ENCODE measurements at regions not wholly inside any gene's neighbourhood (a gene's known extent, or its start where the extent isn't known, plus 50 kb on each side); places are given as distances from the start of the nearest gene placed in this dataset.
A peak's percentile ranks its signal among the peaks of the same experiment; 100 is the strongest.

- Histone ChIP-seq H3K9ac (ENCODE audit: low read length) (no peak overlapping the region), H3K27ac (ENCODE audit: low read depth, low read length) (no peak overlapping the region)
- WGBS (ENCODE audit: extremely low coverage, insufficient coverage, low lambda C conversion rate) = no CpG with 5 or more reads among the region's 10 CpGs
Observed at GRCh38 chr3:186427627-186428281, 65.7 kb upstream of the DGKG start.

GRCh38 chr3:186425788-186426730, 64.0 kb upstream of the DGKG start:
- Histone ChIP-seq H3K36me3 (ENCODE audit: control insufficient read depth, insufficient read depth, low read length) (no peaks in the 10 kb centered on the region), H3K4me2 (ENCODE audit: low read length) (no peak overlapping the region), H3K18ac (ENCODE audit: low read length) (no peak overlapping the region), H2AK5ac (ENCODE audit: low read length) (no peak overlapping the region), H4K5ac (ENCODE audit: low read length) (no peak overlapping the region), H3K4ac (ENCODE audit: low read depth, low read length) (no peak overlapping the region), H3K56ac (ENCODE audit: low read length) (no peak overlapping the region), H2BK120ac (ENCODE audit: low read depth, low read length) (no peak overlapping the region), H4K8ac (ENCODE audit: low read depth, low read length) (no peak overlapping the region), H3K27ac (ENCODE audit: low read depth, low read length) (no peak overlapping the region), H2BK15ac (replicated peaks; ENCODE audit: low read depth) (no peak overlapping the region), H3K79me1 (ENCODE audit: low read length) (no peaks in the 10 kb centered on the region), H2BK5ac (ENCODE audit: low read length) (no peak overlapping the region), H3K4me3 (ENCODE audit: low read length) (no peak overlapping the region), H3K9ac (ENCODE audit: low read length) (no peak overlapping the region), H3K23ac (ENCODE audit: low read length) (no peak overlapping the region), H3K27me3 (ENCODE audit: insufficient read depth, low read length, poor library complexity) (no peaks in the 10 kb centered on the region), H3K79me2 (ENCODE audit: control insufficient read depth, insufficient read depth, low read length) (no peaks in the 10 kb centered on the region), H3K4me1 (ENCODE audit: control insufficient read depth, low read depth, low read length) (no peaks in the 10 kb centered on the region)
- peak; percentile 71 for DNase-seq
- no CpG with 5 or more reads among the region's 10 CpGs for WGBS (ENCODE audit: extremely low coverage, insufficient coverage, low lambda C conversion rate)

More at GRCh38 chr3:186427627-186428281, 65.7 kb upstream of the DGKG start:
- H3K4ac ChIP-seq (ENCODE audit: low read depth, low read length) = no peak overlapping the region
- no peaks in the 10 kb centered on the region for H3K79me1 ChIP-seq (ENCODE audit: low read length)
- H3K4me1 ChIP-seq (ENCODE audit: control insufficient read depth, low read depth, low read length) = no peaks in the 10 kb centered on the region
- H2BK5ac ChIP-seq (ENCODE audit: low read length) = no peak overlapping the region
- no peaks in the 10 kb centered on the region for H3K79me2 ChIP-seq (ENCODE audit: control insufficient read depth, insufficient read depth, low read length)
- no peak overlapping the region for H2BK15ac ChIP-seq (replicated peaks; ENCODE audit: low read depth)
- DNase-seq = peak; percentile 42
- H4K8ac ChIP-seq (ENCODE audit: low read depth, low read length) = no peak overlapping the region
- H3K4me3 ChIP-seq (ENCODE audit: low read length) = no peak overlapping the region
- H3K18ac ChIP-seq (ENCODE audit: low read length) = no peak overlapping the region
- no peaks in the 10 kb centered on the region for H3K36me3 ChIP-seq (ENCODE audit: control insufficient read depth, insufficient read depth, low read length)
- no peaks in the 10 kb centered on the region for H3K27me3 ChIP-seq (ENCODE audit: insufficient read depth, low read length, poor library complexity)
- no peak overlapping the region for H2BK120ac ChIP-seq (ENCODE audit: low read depth, low read length)
- no peak overlapping the region for H3K4me2 ChIP-seq (ENCODE audit: low read length)
- H4K5ac ChIP-seq (ENCODE audit: low read length) = no peak overlapping the region
- no peak overlapping the region for H3K56ac ChIP-seq (ENCODE audit: low read length)
- no peak overlapping the region for H2AK5ac ChIP-seq (ENCODE audit: low read length)
- H3K23ac ChIP-seq (ENCODE audit: low read length) = no peak overlapping the region

- Histone ChIP-seq H3K27me3 (ENCODE audit: insufficient read depth, low read length, poor library complexity) (no peaks in the 10 kb centered on the region), H3K79me1 (ENCODE audit: low read length) (no peaks in the 10 kb centered on the region), H3K36me3 (ENCODE audit: control insufficient read depth, insufficient read depth, low read length) (no peaks in the 10 kb centered on the region), H3K9ac (ENCODE audit: low read length) (no peak overlapping the region), H4K8ac (ENCODE audit: low read depth, low read length) (no peak overlapping the region), H3K4me3 (ENCODE audit: low read length) (no peak overlapping the region), H2AK5ac (ENCODE audit: low read length) (no peak overlapping the region), H2BK5ac (ENCODE audit: low read length) (no peak overlapping the region), H4K5ac (ENCODE audit: low read length) (no peak overlapping the region), H3K23ac (ENCODE audit: low read length) (no peak overlapping the region), H3K18ac (ENCODE audit: low read length) (no peak overlapping the region), H2BK120ac (ENCODE audit: low read depth, low read length) (no peak overlapping the region), H3K79me2 (ENCODE audit: control insufficient read depth, insufficient read depth, low read length) (no peaks in the 10 kb centered on the region), H3K27ac (ENCODE audit: low read depth, low read length) (no peak overlapping the region), H3K56ac (ENCODE audit: low read length) (no peak overlapping the region), H2BK15ac (replicated peaks; ENCODE audit: low read depth) (no peak overlapping the region), H3K4ac (ENCODE audit: low read depth, low read length) (no peak overlapping the region), H3K4me1 (ENCODE audit: control insufficient read depth, low read depth, low read length) (no peaks in the 10 kb centered on the region), H3K4me2 (ENCODE audit: low read length) (no peak overlapping the region)
- no peak for DNase-seq
Observed at GRCh38 chr3:186421946-186422345, 59.9 kb upstream of the DGKG start.

GRCh38 chr3:186418671-186419145, 56.7 kb upstream of the DGKG start:
- Histone ChIP-seq H2AK5ac (ENCODE audit: low read length) (no peak overlapping the region), H3K79me2 (ENCODE audit: control insufficient read depth, insufficient read depth, low read length) (no peaks in the 10 kb centered on the region), H3K4ac (ENCODE audit: low read depth, low read length) (no peak overlapping the region), H3K4me2 (ENCODE audit: low read length) (no peak overlapping the region), H3K79me1 (ENCODE audit: low read length) (no peaks in the 10 kb centered on the region), H3K4me3 (ENCODE audit: low read length) (no peak overlapping the region), H3K27me3 (ENCODE audit: insufficient read depth, low read length, poor library complexity) (no peaks in the 10 kb centered on the region), H3K27ac (ENCODE audit: low read depth, low read length) (no peak overlapping the region), H3K56ac (ENCODE audit: low read length) (no peak overlapping the region), H4K5ac (ENCODE audit: low read length) (no peak overlapping the region), H3K4me1 (ENCODE audit: control insufficient read depth, low read depth, low read length) (peaks cover 2% of the 10 kb centered on the region), H3K36me3 (ENCODE audit: control insufficient read depth, insufficient read depth, low read length) (no peaks in the 10 kb centered on the region), H3K23ac (ENCODE audit: low read length) (no peak overlapping the region), H4K8ac (ENCODE audit: low read depth, low read length) (no peak overlapping the region), H2BK15ac (replicated peaks; ENCODE audit: low read depth) (no peak overlapping the region), H2BK5ac (ENCODE audit: low read length) (no peak overlapping the region), H2BK120ac (ENCODE audit: low read depth, low read length) (no peak overlapping the region), H3K9ac (ENCODE audit: low read length) (no peak overlapping the region), H3K18ac (ENCODE audit: low read length) (no peak overlapping the region)
- peak; percentile 26 for DNase-seq
- no CpG with 5 or more reads among the region's 6 CpGs for WGBS (ENCODE audit: extremely low coverage, insufficient coverage, low lambda C conversion rate)

- Histone ChIP-seq H3K79me1 (ENCODE audit: low read length) (no peaks in the 10 kb centered on the region), H4K5ac (ENCODE audit: low read length) (no peak overlapping the region), H4K8ac (ENCODE audit: low read depth, low read length) (no peak overlapping the region), H3K4me1 (ENCODE audit: control insufficient read depth, low read depth, low read length) (peaks cover 4% of the 10 kb centered on the region), H3K18ac (ENCODE audit: low read length) (no peak overlapping the region), H3K4me2 (ENCODE audit: low read length) (no peak overlapping the region), H3K56ac (ENCODE audit: low read length) (no peak overlapping the region), H3K27ac (ENCODE audit: low read depth, low read length) (no peak overlapping the region), H3K79me2 (ENCODE audit: control insufficient read depth, insufficient read depth, low read length) (no peaks in the 10 kb centered on the region), H3K9ac (ENCODE audit: low read length) (no peak overlapping the region), H3K36me3 (ENCODE audit: control insufficient read depth, insufficient read depth, low read length) (no peaks in the 10 kb centered on the region), H3K27me3 (ENCODE audit: insufficient read depth, low read length, poor library complexity) (no peaks in the 10 kb centered on the region), H3K4me3 (ENCODE audit: low read length) (no peak overlapping the region), H3K4ac (ENCODE audit: low read depth, low read length) (no peak overlapping the region), H2BK15ac (replicated peaks; ENCODE audit: low read depth) (no peak overlapping the region), H3K23ac (ENCODE audit: low read length) (no peak overlapping the region), H2AK5ac (ENCODE audit: low read length) (no peak overlapping the region), H2BK5ac (ENCODE audit: low read length) (no peak overlapping the region), H2BK120ac (ENCODE audit: low read depth, low read length) (no peak overlapping the region)
- no CpG with 5 or more reads among the region's 2 CpGs for WGBS (ENCODE audit: extremely low coverage, insufficient coverage, low lambda C conversion rate)
- DNase-seq = no peak
Observed at GRCh38 chr3:186417791-186418190, 55.8 kb upstream of the DGKG start.
